ENCODE measurements at regions not wholly inside any gene's neighbourhood (a gene's known extent, or its start where the extent isn't known, plus 50 kb on each side); places are given as distances from the start of the nearest gene placed in this dataset.
"Not testable (repeated sequence)": the region's sequence is repeated elsewhere in the genome, so short reads cannot be mapped to it uniquely, and the experiment has no call there.

GRCh38 chr3:72657666-72658065 lies 190.6 kb downstream of the SHQ1 start:
- H3K4me3 ChIP-seq (ENCODE audit: low read depth, low read length) = no peak overlapping the region
- TF ChIP-seq, protein P1, sequence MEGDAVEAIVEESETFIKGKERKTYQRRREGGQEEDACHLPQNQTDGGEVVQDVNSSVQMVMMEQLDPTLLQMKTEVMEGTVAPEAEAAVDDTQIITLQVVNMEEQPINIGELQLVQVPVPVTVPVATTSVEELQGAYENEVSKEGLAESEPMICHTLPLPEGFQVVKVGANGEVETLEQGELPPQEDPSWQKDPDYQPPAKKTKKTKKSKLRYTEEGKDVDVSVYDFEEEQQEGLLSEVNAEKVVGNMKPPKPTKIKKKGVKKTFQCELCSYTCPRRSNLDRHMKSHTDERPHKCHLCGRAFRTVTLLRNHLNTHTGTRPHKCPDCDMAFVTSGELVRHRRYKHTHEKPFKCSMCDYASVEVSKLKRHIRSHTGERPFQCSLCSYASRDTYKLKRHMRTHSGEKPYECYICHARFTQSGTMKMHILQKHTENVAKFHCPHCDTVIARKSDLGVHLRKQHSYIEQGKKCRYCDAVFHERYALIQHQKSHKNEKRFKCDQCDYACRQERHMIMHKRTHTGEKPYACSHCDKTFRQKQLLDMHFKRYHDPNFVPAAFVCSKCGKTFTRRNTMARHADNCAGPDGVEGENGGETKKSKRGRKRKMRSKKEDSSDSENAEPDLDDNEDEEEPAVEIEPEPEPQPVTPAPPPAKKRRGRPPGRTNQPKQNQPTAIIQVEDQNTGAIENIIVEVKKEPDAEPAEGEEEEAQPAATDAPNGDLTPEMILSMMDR (IDR thresholded peaks at IDR 0.05; ENCODE audit: insufficient read depth, low read depth, low read length, missing control alignments) = no peak
- peak; percentile 67 for DNase-seq (ENCODE audit: low read depth)

DNA sequence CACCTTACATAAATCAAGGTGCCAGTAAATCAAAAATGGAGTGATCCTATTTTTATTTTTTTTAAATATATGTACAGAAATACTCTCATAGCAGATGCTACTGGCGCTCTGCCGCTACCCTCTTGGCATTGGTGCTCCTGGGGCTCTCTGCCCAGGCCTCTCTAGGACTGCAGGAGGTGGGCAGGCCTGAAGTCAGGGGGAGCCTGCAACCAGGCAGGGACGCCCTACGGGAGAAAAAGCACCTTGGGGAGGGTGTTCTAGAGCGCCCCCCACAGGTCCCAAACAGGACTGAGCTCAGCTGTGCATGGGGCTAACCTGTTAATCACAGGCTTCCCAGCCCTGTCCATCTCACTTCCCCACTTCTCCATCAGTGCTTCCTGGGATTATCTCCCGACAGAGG lies 192.5 kb downstream of the SHQ1 start:
- TF ChIP-seq, protein P1 (IDR thresholded peaks at IDR 0.05; ENCODE audit: insufficient read depth, low read depth, low read length, missing control alignments) = peak; percentile 26
- no peak overlapping the region for H3K4me3 ChIP-seq (ENCODE audit: low read depth, low read length)
- DNase-seq (ENCODE audit: low read depth) = peak; percentile 8

DNA sequence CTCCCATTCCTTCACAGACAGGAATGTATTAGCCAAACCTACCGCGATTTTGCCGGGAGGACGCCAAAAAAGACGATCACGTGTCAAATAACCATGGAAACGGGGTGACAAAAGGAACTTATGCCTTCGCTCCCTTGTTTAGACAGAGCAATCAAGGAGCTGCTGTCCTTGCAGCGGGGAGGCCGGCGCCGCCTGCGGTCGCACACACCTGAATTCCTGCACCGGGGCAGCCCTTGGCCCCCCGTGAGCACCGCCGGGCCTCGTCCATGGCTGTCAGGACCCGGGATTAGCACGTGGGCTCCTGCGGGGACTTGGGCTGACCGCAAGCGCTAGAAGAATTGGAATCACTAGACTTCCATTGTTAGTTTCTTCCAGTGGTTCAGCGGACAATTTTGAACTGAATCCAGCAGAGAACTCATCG lies 193.1 kb downstream of the SHQ1 start:
- no peak for DNase-seq (ENCODE audit: low read depth)
- TF ChIP-seq, protein P1 (IDR thresholded peaks at IDR 0.05; ENCODE audit: insufficient read depth, low read depth, low read length, missing control alignments) = no peak
- H3K4me3 ChIP-seq (ENCODE audit: low read depth, low read length) = no peak overlapping the region

DNA sequence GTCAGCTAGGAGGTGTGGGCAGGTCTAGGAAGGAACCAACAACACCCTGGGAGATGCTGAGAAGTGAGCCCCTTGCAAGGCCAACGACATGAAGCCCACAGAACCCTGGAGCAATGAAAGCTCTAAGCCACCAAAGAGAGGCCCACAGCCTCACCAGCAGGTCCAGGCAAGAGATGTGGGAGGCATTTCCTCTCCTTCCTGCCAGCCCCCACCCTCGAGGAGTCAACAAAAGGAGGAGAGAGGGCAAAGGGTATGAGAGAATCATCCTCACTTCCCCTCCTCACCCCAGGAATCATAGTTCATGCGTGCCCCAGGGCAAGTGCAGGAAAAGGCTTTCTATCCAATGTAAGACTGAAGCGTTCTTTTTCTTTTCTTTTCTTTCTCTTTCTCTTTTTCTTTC lies 195.8 kb downstream of the SHQ1 start:
- TF ChIP-seq, protein P1 (IDR thresholded peaks at IDR 0.05; ENCODE audit: insufficient read depth, low read depth, low read length, missing control alignments) = no peak

DNA sequence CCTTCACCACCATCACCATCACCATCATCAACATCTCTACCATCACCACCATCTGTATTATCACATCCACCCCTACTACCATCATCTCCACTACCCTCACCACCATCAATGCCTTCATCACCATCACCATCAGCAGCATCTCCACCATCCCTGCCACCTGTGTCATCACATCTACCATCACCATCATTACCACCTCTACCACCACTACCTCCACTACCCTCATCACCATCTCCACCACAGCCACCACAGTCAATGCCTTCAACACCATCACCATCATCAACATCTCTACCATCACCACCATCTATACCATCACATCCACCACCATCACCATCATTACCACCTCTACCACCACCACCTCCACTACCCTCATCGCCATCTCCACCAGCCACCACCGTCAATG lies 196.7 kb downstream of the SHQ1 start:
- H3K4me3 ChIP-seq (ENCODE audit: low read depth, low read length) = no peak overlapping the region
- TF ChIP-seq, protein P1 (IDR thresholded peaks at IDR 0.05; ENCODE audit: insufficient read depth, low read depth, low read length, missing control alignments) = no peak
- no peak for DNase-seq (ENCODE audit: low read depth)

More for the DNA sequence above, 195.8 kb downstream of the SHQ1 start:
- no peak overlapping the region for H3K4me3 ChIP-seq (ENCODE audit: low read depth, low read length)
- DNase-seq (ENCODE audit: low read depth) = no peak

DNA sequence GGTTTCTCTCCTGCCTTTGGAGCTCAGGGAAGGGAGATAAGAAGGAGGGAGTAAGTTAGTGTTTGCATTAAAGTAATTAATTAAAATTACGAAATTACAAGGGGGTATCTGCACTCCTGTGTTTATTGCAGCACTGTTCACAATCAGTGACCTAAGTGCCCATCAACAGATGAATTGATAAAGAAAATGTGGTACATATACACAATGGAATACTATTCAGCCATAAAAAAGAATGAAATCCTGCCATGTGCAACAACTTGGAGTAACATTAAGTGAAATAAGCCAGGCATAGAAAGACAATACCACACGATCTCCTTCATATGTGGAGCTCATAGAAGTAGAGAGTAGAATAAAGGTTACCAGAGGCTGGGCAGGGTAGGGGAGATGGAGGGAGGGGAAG lies 202.0 kb downstream of the SHQ1 start:
- DNase-seq (ENCODE audit: low read depth) = no peak
- H3K4me3 ChIP-seq (ENCODE audit: low read depth, low read length) = no peak overlapping the region
- TF ChIP-seq, protein P1 (IDR thresholded peaks at IDR 0.05; ENCODE audit: insufficient read depth, low read depth, low read length, missing control alignments) = no peak

- H3K4me3 ChIP-seq (ENCODE audit: low read depth, low read length); DNase-seq (ENCODE audit: low read depth): not testable (repeated sequence)
Measured at GRCh38 chr3:72643635-72644034, 204.6 kb downstream of the SHQ1 start.

Data from GM12865 (cell line).